ENCODE measurements at regions not wholly inside any gene's neighbourhood (a gene's known extent, or its start where the extent isn't known, plus 50 kb on each side); places are given as distances from the start of the nearest gene placed in this dataset.

- H3K79me2 ChIP-seq (replicated peaks; ENCODE audit: insufficient read depth, low read length) = no peaks in the 10 kb centered on the region
- H3K27ac ChIP-seq (ENCODE audit: low read length) = no peak overlapping the region
- H4K20me1 ChIP-seq (ENCODE audit: insufficient read depth) = no peaks in the 10 kb centered on the region
- H3K4me2 ChIP-seq (ENCODE audit: low read length) = no peak overlapping the region
- no peaks in the 10 kb centered on the region for H3F3A ChIP-seq (ENCODE audit: insufficient read depth, low read length, poor library complexity, severe bottlenecking)
- no peaks in the 10 kb centered on the region for H3K27me3 ChIP-seq (ENCODE audit: insufficient read depth, low read depth, low read length)
- no peak overlapping the region for H2AFZ ChIP-seq (ENCODE audit: low read depth, low read length)
- no peaks in the 10 kb centered on the region for H3K9me2 ChIP-seq (ENCODE audit: insufficient read depth, low read length)
- H3K9ac ChIP-seq (ENCODE audit: low read length) = no peak overlapping the region
- no peak overlapping the region for H3K4me3 ChIP-seq (ENCODE audit: low read length)
- no peaks in the 10 kb centered on the region for H3K9me3 ChIP-seq (ENCODE audit: low read length)
- H3K36me3 ChIP-seq (ENCODE audit: insufficient read depth, low read length) = no peaks in the 10 kb centered on the region
- TF ChIP-seq SMC3 (conservative IDR thresholded peaks at IDR 0.05; ENCODE audit: poor library complexity) (no peak), EP300 (conservative IDR thresholded peaks at IDR 0.05; ENCODE audit: poor library complexity, severe bottlenecking) (no peak), CTCF (IDR thresholded peaks at IDR 0.05; ENCODE audit: poor library complexity, severe bottlenecking) (no peak), RAD21 (conservative IDR thresholded peaks at IDR 0.05) (no peak), EZH2 (IDR thresholded peaks at IDR 0.05; ENCODE audit: borderline replicate concordance, insufficient read depth, low read length, poor library complexity, severe bottlenecking) (no peak), TAF1 (IDR thresholded peaks at IDR 0.05; ENCODE audit: low read depth) (no peak), POLR2AphosphoS5 (IDR thresholded peaks at IDR 0.05) (no peak), REST (IDR thresholded peaks at IDR 0.05; ENCODE audit: borderline replicate concordance) (no peak), MXI1 (conservative IDR thresholded peaks at IDR 0.05; ENCODE audit: poor library complexity, severe bottlenecking) (no peak)
Measured at GRCh38 chr10:16363741-16364140, 73.1 kb upstream of the PTER start.

- H4K20me1 ChIP-seq (ENCODE audit: insufficient read depth) = no peaks in the 10 kb centered on the region
- H3K36me3 ChIP-seq (ENCODE audit: insufficient read depth, low read length) = no peaks in the 10 kb centered on the region
- no peaks in the 10 kb centered on the region for H3K79me2 ChIP-seq (replicated peaks; ENCODE audit: insufficient read depth, low read length)
- no peak overlapping the region for H2AFZ ChIP-seq (ENCODE audit: low read depth, low read length)
- H3K9me2 ChIP-seq (ENCODE audit: insufficient read depth, low read length) = no peaks in the 10 kb centered on the region
- peak overlapping the region; percentile 28 for H3K4me3 ChIP-seq (ENCODE audit: low read length)
- no peak overlapping the region for H3K27ac ChIP-seq (ENCODE audit: low read length)
- H3K27me3 ChIP-seq (ENCODE audit: insufficient read depth, low read depth, low read length) = no peaks in the 10 kb centered on the region
- TF ChIP-seq SMC3 (conservative IDR thresholded peaks at IDR 0.05; ENCODE audit: poor library complexity) (no peak), EP300 (conservative IDR thresholded peaks at IDR 0.05; ENCODE audit: poor library complexity, severe bottlenecking) (peak; percentile 65), RAD21 (conservative IDR thresholded peaks at IDR 0.05) (no peak), CTCF (IDR thresholded peaks at IDR 0.05; ENCODE audit: poor library complexity, severe bottlenecking) (peak; percentile 27), REST (IDR thresholded peaks at IDR 0.05; ENCODE audit: borderline replicate concordance) (no peak), MXI1 (conservative IDR thresholded peaks at IDR 0.05; ENCODE audit: poor library complexity, severe bottlenecking) (no peak), POLR2AphosphoS5 (IDR thresholded peaks at IDR 0.05) (no peak), EZH2 (IDR thresholded peaks at IDR 0.05; ENCODE audit: borderline replicate concordance, insufficient read depth, low read length, poor library complexity, severe bottlenecking) (no peak), TAF1 (IDR thresholded peaks at IDR 0.05; ENCODE audit: low read depth) (no peak)
- H3F3A ChIP-seq (ENCODE audit: insufficient read depth, low read length, poor library complexity, severe bottlenecking) = no peaks in the 10 kb centered on the region
- H3K9me3 ChIP-seq (ENCODE audit: low read length) = no peaks in the 10 kb centered on the region
- H3K4me2 ChIP-seq (ENCODE audit: low read length) = peak overlapping the region; percentile 17
- no peak overlapping the region for H3K9ac ChIP-seq (ENCODE audit: low read length)
Measured at GRCh38 chr10:16367621-16368292, 69.1 kb upstream of the PTER start.
